Nephron (organoid): ENCODE measurements at regions not wholly inside any gene's neighbourhood (a gene's known extent, or its start where the extent isn't known, plus 50 kb on each side); places are given as distances from the start of the nearest gene placed in this dataset.

Experiments used
- H3K27ac Mint-ChIP-seq, 3 experiments: 2 replicates each; pipeline ENCODE4 v1.8.0; 2020; ENCODE audit warnings: mixed read lengths in 3 of 3, mild to moderate bottlenecking in 2 of 3, moderate library complexity in 1 of 3
- H3K27me3 Mint-ChIP-seq: 2 replicates; pipeline ENCODE4 v1.8.0; 2021; ENCODE audit warnings: low read depth, mild to moderate bottlenecking, moderate library complexity, mixed read lengths
- H3K36me3 Mint-ChIP-seq: 2 replicates; pipeline ENCODE4 v1.8.0; 2020; ENCODE audit warnings: low read depth, mixed read lengths
- H3K4me1 Mint-ChIP-seq: 2 replicates; pipeline ENCODE4 v1.8.0; 2020; ENCODE audit warnings: mixed read lengths
- H3K4me3 Mint-ChIP-seq, 3 experiments: 2 replicates each; pipeline ENCODE4 v1.8.0; 2020; ENCODE audit warnings: mild to moderate bottlenecking in 3 of 3, mixed read lengths in 3 of 3, moderate library complexity in 2 of 3
- H3K9me3 Mint-ChIP-seq: 2 replicates; pipeline ENCODE4 v1.8.0; 2020; ENCODE audit warnings: mixed read lengths
- CTCF ChIP-seq, 3 experiments: fragments of 200-600 bp; sonication (generic); IDR thresholded peaks; one replicate each; pipeline ENCODE4 v1.5.0; 2021; ENCODE audit warnings: antibody characterized with exemption in 3 of 3; ENCODE audit not compliant: unreplicated experiment in 3 of 3

GRCh38 chr20:24862186-24862585 lies 86.9 kb upstream of the CST7 start:
- peaks cover 33% of the 10 kb centered on the region for H3K9me3 Mint-ChIP-seq
- H3K4me1 Mint-ChIP-seq, result no peaks in the 10 kb centered on the region
- H3K36me3 Mint-ChIP-seq, result peaks cover 5% of the 10 kb centered on the region
- no peak overlapping the region for H3K27ac Mint-ChIP-seq
- no peak overlapping the region for H3K4me3 Mint-ChIP-seq
- H3K27me3 Mint-ChIP-seq, result peaks cover 6% of the 10 kb centered on the region
- TF ChIP-seq CTCF (IDR thresholded peaks at IDR 0.05; ENCODE audit: unreplicated experiment in 3 of 3), result no peak

GRCh38 chr20:24862606-24863005 lies 86.5 kb upstream of the CST7 start:
- Mint-ChIP-seq H3K27ac (no peak overlapping the region), H3K36me3 (peaks cover 5% of the 10 kb centered on the region)
- TF ChIP-seq CTCF (IDR thresholded peaks at IDR 0.05; ENCODE audit: unreplicated experiment in 3 of 3), result no peak

GRCh38 chr20:24863356-24863755 lies 85.7 kb upstream of the CST7 start:
- no peak for TF ChIP-seq CTCF (IDR thresholded peaks at IDR 0.05; ENCODE audit: unreplicated experiment in 3 of 3)
- peaks cover 24% of the 10 kb centered on the region for H3K9me3 Mint-ChIP-seq
- peaks cover 8% of the 10 kb centered on the region for H3K27me3 Mint-ChIP-seq
- peaks cover 5% of the 10 kb centered on the region for H3K36me3 Mint-ChIP-seq
- H3K4me1 Mint-ChIP-seq, result no peaks in the 10 kb centered on the region
- H3K27ac Mint-ChIP-seq, result no peak overlapping the region
- no peak overlapping the region for H3K4me3 Mint-ChIP-seq

More at GRCh38 chr20:24862606-24863005, 86.5 kb upstream of the CST7 start:
- Mint-ChIP-seq H3K27me3 (peaks cover 8% of the 10 kb centered on the region), H3K4me3 (no peak overlapping the region), H3K4me1 (no peaks in the 10 kb centered on the region), H3K9me3 (peaks cover 30% of the 10 kb centered on the region)

GRCh38 chr20:24866008-24866407 lies 83.1 kb upstream of the CST7 start:
- Mint-ChIP-seq H3K27me3 (peaks cover 18% of the 10 kb centered on the region), H3K4me3 (no peak overlapping the region), H3K9me3 (peaks cover 16% of the 10 kb centered on the region), H3K4me1 (peaks cover 8% of the 10 kb centered on the region), H3K36me3 (peaks cover 5% of the 10 kb centered on the region), H3K27ac (no peak overlapping the region)
- TF ChIP-seq CTCF (IDR thresholded peaks at IDR 0.05; ENCODE audit: unreplicated experiment in 3 of 3), result no peak

GRCh38 chr20:24866742-24867141 lies 82.3 kb upstream of the CST7 start:
- H3K4me1 Mint-ChIP-seq, result peaks cover 11% of the 10 kb centered on the region
- peaks cover 16% of the 10 kb centered on the region for H3K9me3 Mint-ChIP-seq
- H3K36me3 Mint-ChIP-seq, result peaks cover 5% of the 10 kb centered on the region
- no peak overlapping the region for H3K27ac Mint-ChIP-seq
- peaks cover 18% of the 10 kb centered on the region for H3K27me3 Mint-ChIP-seq
- no peak for TF ChIP-seq CTCF (IDR thresholded peaks at IDR 0.05; ENCODE audit: unreplicated experiment in 3 of 3)
- H3K4me3 Mint-ChIP-seq, result no peak overlapping the region

- H3K4me3 Mint-ChIP-seq, result no peak overlapping the region
- TF ChIP-seq CTCF (IDR thresholded peaks at IDR 0.05; ENCODE audit: unreplicated experiment in 3 of 3), result no peak
- H3K4me1 Mint-ChIP-seq, result peaks cover 16% of the 10 kb centered on the region
- peaks cover 5% of the 10 kb centered on the region for H3K36me3 Mint-ChIP-seq
- H3K27me3 Mint-ChIP-seq, result peaks cover 22% of the 10 kb centered on the region
- peaks cover 16% of the 10 kb centered on the region for H3K9me3 Mint-ChIP-seq
- H3K27ac Mint-ChIP-seq, result no peak overlapping the region
These were observed 81.5 kb upstream of the CST7 start for GRCh38 chr20:24867556-24867955.
